ENCODE measurements at regions not wholly inside any gene's neighbourhood (a gene's known extent, or its start where the extent isn't known, plus 50 kb on each side); places are given as distances from the start of the nearest gene placed in this dataset.

DNA sequence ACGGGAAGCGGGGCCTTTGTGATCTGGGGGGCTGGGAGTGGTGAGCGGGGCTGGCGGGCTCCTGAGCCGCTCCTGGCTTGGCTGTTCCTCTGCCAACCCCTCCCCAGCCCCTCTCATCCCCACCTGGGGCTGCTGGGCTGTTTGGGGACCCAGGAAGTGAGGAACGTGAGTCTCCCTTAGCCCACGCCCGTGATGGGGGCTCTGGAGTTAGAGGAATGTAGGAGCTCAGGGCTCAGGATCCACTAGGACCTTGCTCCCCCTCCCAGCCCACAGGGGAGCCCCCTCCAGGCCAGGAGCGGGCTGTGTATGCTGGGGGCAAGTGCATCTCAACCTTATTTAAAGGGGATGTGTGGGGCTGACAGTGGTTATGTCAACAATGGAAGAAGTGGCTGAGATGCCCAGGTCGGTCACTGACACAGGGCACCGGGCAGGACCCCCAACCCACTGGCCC is 134.1 kb downstream of the URI1 start:
- TF ChIP-seq CTCF (IDR thresholded peaks at IDR 0.05 in 4 of 5, conservative IDR thresholded peaks at IDR 0.05 in 1 of 5) = no peak
- TF ChIP-seq POLR2A (IDR thresholded peaks at IDR 0.05) = no peak

Measured in gastrocnemius medialis (tissue), 4 donors.